C4-2B (cell line): ENCODE measurements at regions not wholly inside any gene's neighbourhood (a gene's known extent, or its start where the extent isn't known, plus 50 kb on each side); places are given as distances from the start of the nearest gene placed in this dataset.
"Not testable (repeated sequence)": the region's sequence is repeated elsewhere in the genome, so short reads cannot be mapped to it uniquely, and the experiment has no call there.

ENCODE experiments used
- H3K27ac ChIP-seq: fragments of 450-650 bp; 2 replicates; pipeline ENCODE4 v1.5.1; 2017
- CTCF ChIP-seq: fragments of 450-650 bp; conservative IDR thresholded peaks from 2 replicates; pipeline ENCODE4 v1.5.1; 2017; ENCODE audit warnings: mild to moderate bottlenecking
- ZFX ChIP-seq: fragments of 450-650 bp; IDR thresholded peaks from 2 replicates; pipeline ENCODE4 v1.6.1; 2017

DNA sequence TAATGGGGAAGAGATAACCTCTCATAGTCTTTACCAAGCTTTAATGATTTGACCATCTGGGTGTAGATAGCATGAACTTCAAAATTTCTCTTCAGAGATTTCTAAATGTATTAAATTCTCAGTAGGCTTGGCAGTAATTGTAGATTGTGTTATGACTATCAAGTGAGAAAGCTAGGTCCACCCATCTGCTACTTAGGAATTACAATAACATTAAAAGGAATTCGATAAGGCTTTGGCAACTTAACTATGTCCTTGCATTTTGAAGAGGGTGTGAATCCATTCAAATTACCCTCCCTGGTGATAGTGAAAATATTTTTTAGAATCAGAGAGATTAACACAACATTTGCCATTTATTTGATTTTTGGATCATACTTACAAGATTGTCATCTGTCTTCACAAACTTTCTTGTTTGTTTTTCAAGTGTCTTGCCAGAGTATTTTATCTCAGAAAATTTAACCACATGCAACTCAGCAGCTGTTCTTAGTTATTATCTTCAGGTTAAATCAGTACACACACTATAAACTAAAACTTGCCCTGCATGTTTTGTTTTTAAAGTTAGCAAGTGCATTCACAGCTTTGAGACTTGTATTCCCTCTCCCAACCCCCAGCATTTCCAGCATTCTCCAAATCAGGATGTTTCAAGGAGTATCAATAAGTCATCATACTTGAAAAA is 69.6 kb upstream of the COL8A1 start:
- no peak for TF ChIP-seq ZFX
- TF ChIP-seq CTCF, result no peak
- H3K27ac ChIP-seq, result no peak overlapping the region

DNA sequence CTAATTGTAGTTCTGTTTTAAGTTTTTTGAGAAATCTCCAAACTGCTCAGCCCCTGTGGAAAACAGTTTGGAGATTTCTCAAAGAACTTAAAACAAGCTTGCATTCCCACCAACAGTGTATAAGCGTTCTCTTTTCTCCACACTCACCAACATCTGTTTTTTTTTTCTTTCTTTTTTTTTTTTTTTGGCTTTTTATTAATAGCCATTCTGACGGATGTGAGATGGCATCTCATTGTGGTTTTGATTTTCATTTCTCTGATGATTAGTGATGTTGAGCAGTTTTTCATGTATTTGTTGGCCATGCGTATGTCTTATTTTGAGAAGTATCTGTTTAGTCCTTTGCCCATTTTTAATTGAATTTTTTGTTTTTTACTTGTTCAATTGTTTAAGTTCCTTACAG is 73.1 kb upstream of the COL8A1 start:
- TF ChIP-seq CTCF, result no peak
- TF ChIP-seq ZFX, result no peak
- no peak overlapping the region for H3K27ac ChIP-seq

GRCh38 chr3:99562990-99563607 is 75.3 kb upstream of the COL8A1 start:
- TF ChIP-seq ZFX (no peak), CTCF (no peak)
- H3K27ac ChIP-seq, result no peak overlapping the region

DNA sequence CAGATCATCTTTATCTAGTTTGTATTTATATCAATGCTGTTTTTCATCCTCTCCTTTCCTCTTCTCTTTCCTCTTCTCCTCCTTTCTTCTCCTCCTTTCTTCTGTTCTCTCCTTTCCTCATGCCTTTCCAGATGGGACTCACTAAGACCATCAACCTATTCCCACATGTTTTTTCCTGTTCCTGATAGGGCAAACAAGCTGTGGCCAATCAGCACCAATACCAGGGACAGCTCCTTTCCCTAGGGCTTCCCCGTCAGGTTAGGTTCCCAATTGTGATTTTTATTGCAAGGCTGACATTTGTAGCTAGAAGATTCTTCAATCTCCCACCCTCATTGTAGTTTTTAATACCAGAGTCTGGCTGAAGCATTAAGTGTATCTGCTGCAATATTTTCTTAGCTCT is 76.3 kb upstream of the COL8A1 start:
- no peak overlapping the region for H3K27ac ChIP-seq
- TF ChIP-seq CTCF, result no peak
- no peak for TF ChIP-seq ZFX

DNA sequence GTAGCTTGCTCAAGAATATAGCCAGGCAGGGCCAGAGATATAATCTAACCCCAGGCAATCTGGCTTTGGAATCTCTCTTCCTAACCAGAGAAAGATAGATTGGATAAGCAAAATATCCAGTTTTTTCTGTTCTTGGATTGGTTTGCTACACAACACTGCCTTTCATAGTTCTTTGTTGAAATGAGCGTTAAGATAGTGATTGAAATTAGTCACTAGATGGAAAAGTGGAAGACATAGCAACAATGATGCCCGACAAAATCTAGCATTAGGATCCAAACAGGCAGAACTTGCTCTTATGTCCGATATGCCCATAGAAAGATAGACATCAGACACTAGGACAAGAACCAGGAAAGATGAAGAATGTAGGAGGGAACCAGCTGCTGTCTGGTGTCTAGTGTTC is 77.3 kb upstream of the COL8A1 start:
- TF ChIP-seq ZFX, result no peak
- TF ChIP-seq CTCF, result no peak
- H3K27ac ChIP-seq, result no peak overlapping the region

- H3K27ac ChIP-seq, result no peak overlapping the region
- TF ChIP-seq CTCF, result no peak
- no peak for TF ChIP-seq ZFX
Measured at GRCh38 chr3:99559196-99559595, 79.2 kb upstream of the COL8A1 start.

GRCh38 chr3:99555885-99556284 is 82.5 kb upstream of the COL8A1 start:
- H3K27ac ChIP-seq, result not testable (repeated sequence)

GRCh38 chr3:99551520-99551919 is 86.9 kb upstream of the COL8A1 start:
- TF ChIP-seq ZFX (no peak), CTCF (peak; percentile 28)
- no peak overlapping the region for H3K27ac ChIP-seq
